Islet precursor cell (in vitro differentiated cells): ENCODE measurements at regions not wholly inside any gene's neighbourhood (a gene's known extent, or its start where the extent isn't known, plus 50 kb on each side); places are given as distances from the start of the nearest gene placed in this dataset.

ENCODE experiments used
- DNase-seq: peaks from one replicate; pipeline ENCODE4 v3.0.0-alpha.2; 2018

- DNase-seq = no peak
These were observed 79.3 kb upstream of the PROX1 start for GRCh38 chr1:213908521-213908920.

- DNase-seq = no peak
These were observed 73.4 kb upstream of the PROX1 start for GRCh38 chr1:213914392-213914791.

DNA sequence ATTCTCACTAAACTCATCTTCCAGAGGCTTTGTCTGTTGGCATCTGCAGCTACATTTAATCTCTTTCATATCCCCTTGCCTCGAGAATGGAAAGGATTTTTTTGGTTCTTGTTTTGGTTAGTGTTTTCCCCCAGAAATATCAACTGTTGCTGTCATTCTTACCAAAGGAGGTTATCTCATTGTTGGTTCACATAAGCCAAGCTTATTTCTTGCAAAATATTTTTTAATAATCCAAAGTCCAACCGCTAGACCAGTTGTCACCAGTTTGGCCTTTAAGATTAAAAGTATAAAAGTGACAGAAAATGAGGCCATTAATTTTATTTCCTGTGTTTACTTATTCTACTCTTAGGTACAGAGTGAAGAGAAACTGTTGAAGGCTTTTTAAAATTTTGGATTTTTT lies 66.5 kb upstream of the PROX1 start:
- DNase-seq = no peak

- DNase-seq = no peak
These were observed 66.1 kb upstream of the PROX1 start for GRCh38 chr1:213921712-213922111.

DNA sequence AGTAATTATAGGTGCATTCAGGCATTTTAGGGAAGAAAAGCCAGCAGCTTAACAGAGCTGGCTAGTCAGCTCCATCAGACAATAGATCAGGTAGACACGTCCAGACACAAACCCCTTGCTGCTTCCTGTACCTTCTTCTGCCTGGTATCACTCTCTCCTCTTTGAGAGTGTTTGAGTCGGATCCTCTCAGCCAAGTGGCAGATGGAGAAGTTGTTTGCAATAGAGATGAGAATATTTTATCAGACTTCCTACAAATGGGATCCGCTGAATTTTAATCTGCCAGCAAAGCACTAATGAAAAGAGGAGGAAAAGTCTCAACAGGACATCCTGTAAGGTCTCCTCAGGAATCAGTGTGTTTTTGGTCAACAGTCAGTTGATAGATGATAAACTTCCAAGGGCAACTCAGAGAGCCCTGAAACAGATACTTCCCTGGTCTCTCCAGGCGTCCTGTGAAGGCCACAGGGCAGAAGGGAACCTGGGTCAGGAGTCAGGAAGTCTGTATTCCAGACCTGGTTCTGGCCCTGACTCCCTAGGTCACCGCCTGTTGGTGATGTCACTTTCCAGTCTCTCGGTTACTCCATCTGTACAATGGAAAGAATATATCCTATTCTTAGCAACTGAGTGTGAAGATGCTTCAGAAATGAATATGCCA lies 62.1 kb upstream of the PROX1 start:
- DNase-seq = no peak

- no peak for DNase-seq
These were observed 59.9 kb upstream of the PROX1 start for GRCh38 chr1:213927846-213928245.

DNA sequence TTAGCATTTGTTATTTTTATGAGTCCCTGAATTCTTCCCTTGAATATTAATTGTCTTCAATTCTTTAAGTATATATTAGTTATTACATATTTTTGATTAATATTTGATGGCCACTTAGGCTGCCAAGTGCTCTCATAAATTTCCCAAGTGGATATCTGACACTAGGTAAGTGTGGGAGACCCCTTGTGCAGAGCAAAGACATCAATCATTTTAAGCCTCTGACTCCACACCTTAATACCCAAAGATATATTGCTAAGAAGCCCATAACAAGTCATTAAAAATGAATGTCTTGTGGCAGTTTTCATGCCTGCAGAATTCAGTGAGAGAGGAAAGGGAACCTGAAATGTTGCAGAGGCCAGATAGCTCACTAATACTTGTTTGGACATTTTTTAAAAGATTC lies 58.4 kb upstream of the PROX1 start:
- DNase-seq = no peak

DNA sequence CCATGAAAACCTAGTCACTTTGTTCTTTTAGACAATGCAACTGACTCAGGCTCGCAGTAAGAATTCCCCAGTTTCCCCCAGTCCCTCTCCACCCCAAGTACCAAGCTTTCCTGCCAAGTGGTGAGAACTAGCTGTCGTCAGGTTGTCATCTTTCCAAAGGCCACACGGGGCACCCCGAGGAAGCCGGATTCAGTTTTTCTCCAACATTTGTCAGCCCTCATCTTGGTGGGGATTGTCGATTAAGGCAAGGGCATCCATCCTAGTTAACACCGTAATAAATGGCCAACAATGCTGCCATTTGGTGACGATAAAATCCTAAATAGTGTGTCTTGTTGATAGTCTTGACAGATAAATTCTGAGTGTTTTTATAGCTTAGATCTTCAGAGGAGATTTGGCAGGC lies 55.9 kb upstream of the PROX1 start:
- DNase-seq = no peak

- DNase-seq = no peak
These were observed 54.4 kb upstream of the PROX1 start for GRCh38 chr1:213933336-213933735.

- no peak for DNase-seq
These were observed 53.1 kb upstream of the PROX1 start for GRCh38 chr1:213934649-213935048.

- DNase-seq = no peak
These were observed 51.2 kb upstream of the PROX1 start for GRCh38 chr1:213936571-213936970.
